ENCODE measurements at regions not wholly inside any gene's neighbourhood (a gene's known extent, or its start where the extent isn't known, plus 50 kb on each side); places are given as distances from the start of the nearest gene placed in this dataset.

DNA sequence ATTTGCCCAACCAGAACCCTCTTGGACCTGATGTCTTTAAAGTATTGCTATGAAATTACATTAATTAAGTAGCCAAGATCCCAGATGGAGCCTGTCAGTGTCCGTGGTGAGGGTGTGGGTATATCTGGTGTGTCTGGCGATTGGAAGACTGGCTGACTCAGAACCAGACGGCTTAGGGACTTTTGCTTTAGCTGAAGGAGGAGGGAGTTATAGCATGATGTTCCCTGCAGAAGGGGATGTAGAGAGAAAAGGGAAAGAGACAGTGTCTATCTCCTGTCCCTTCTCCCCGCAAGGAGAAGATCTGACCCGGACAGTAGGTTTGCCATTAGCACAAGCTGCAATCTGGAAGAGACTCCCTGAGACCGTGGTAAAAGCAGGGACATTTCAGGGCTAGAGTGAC, 60.6 kb downstream of the POU3F3 start:
- TF ChIP-seq, protein P1, sequence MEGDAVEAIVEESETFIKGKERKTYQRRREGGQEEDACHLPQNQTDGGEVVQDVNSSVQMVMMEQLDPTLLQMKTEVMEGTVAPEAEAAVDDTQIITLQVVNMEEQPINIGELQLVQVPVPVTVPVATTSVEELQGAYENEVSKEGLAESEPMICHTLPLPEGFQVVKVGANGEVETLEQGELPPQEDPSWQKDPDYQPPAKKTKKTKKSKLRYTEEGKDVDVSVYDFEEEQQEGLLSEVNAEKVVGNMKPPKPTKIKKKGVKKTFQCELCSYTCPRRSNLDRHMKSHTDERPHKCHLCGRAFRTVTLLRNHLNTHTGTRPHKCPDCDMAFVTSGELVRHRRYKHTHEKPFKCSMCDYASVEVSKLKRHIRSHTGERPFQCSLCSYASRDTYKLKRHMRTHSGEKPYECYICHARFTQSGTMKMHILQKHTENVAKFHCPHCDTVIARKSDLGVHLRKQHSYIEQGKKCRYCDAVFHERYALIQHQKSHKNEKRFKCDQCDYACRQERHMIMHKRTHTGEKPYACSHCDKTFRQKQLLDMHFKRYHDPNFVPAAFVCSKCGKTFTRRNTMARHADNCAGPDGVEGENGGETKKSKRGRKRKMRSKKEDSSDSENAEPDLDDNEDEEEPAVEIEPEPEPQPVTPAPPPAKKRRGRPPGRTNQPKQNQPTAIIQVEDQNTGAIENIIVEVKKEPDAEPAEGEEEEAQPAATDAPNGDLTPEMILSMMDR (IDR thresholded peaks at IDR 0.05) = no peak
- TF ChIP-seq EZH2 (IDR thresholded peaks at IDR 0.05) = no peak
